ENCODE measurements at regions not wholly inside any gene's neighbourhood (a gene's known extent, or its start where the extent isn't known, plus 50 kb on each side); places are given as distances from the start of the nearest gene placed in this dataset.

DNA sequence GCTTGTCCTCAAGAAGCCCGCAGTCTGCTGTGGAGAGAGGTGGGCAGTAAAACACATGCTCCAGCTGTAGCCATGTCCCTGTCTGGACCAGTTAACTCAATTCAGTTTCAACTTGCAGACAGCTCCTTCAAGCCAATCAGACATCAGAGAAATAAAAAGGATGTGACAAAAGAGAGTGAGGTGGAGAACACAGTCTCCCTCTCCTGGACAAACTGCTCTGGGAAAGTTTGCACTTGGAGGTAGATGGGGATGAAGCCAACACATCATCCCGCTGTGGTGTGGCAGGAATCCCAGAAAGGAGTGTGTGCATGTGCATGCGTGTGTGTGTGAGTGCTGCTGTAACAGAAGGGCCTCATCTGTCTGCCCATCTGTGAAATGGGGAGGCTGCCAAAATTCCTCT lies 358.6 kb upstream of the ASIC2 start:
- DNase-seq: no peak

DNA sequence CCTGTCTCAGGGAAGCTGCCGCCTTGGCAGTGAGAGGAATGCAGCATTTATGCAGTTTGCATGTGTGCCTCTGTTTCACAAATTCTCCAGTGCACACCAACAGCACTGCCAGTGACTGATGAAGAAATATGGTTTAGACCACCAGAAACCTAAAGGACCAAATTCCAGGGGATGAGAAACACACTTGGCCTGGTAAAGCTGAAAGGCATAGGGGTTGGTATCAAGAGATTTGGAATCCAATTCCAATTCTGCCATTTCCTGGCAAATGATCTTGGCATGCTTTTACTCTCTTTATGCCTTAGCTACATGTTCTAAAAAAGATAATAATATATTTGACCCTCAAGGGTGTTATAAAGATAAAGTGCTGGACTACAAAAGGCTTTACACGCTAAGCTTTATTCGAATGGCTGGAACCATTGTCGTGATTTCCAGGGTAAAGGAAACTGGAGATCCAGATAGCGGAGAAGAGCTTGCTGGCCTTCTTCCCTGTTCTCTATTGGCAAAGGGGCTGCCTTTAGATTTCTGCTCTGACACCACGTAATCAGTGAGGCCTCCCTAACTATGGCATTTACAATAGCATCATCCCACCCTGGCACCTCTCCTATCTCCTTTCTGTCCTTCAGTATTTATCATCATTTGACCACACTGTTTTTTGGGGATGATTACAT lies 359.8 kb upstream of the ASIC2 start:
- no peak for DNase-seq

DNA sequence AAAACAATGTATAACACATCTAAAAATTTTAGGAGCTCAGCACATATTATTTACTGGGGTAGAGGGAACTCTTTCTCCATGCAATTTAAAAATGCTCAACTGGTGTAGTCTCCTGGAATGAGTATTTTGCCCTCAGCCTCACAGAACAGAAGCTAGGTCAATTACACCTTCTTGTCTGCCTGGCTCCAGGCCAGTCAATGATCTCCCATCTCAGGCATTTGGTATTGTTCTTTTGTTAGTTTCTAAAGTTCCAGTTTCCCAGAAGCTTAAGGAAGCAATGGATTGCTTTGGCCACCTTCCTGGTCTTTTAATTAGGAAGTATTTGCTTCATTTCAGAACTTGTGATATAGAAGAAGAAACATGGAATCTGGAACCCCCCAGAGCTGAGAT lies 360.3 kb upstream of the ASIC2 start:
- no peak for DNase-seq

DNA sequence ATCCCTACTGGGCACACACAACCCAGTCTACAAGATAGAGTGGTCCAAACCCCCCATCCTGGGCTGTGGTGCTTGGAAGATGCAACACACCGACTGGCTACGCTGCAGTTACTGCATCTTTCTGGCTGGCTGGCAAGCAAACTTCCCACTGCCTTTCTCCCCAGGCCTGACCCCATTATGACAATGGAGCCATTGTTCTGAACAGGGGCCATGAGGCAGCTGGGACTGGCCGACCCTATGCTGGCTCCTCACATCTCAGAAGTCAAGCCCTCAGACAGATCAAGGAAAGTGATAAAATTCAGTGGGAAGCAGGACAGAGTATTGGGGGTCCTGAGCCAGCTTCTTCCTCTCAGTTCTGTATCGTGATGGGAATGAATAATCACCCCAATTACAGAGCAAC lies 364.1 kb upstream of the ASIC2 start:
- DNase-seq: no peak

DNA sequence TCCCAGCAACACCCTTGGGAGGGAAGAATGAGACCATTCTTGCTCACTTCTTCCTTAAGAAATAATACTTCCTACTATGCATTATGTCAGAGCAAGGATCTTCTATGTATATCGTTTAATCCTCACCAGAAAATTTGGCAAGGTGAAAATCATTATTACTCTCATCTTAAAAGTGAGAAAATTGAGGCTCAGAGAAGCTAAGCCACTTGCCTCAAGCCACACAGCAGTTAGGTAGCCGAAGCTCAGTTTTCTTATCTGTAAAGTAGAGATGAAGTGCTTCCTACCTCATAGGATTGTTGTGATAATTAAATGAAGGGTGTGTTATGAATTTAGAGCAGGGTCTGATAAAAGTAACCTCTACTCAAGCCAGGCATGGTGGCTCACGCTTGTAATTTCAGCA lies 368.9 kb upstream of the ASIC2 start:
- no peak for DNase-seq

DNA sequence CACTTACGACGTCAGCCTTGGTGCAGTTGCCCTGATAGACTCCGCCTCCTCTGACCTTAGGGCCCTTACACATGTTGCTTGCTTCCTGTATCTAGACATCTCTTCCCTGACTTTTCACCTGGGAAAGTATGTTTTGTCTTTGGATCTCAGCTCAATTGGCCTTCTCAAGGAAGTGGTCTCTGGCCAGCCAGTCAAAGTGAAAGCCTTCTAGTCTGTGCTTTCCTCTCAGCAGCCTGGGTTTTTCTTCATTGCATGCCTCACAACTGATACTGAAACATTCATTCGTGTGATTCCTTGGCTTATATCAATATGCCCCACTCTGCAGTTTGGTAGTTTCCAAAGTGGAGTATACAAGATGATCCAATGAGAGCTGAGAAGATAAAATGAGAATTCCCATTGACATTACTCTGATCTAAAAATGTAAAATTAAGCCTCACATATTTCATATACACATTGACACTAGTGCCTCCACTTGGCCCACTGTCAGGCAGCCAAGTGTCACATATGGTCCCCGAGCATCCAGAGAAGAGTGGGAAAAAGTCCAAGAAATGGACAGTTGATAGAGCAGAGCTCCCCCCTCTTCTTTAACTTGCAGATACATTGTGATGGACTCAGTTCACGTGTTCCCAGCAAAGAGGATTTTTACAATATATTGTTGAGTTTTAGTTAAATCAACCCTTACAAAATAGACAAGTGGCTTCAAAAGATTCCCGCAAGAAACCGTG lies 371.2 kb upstream of the ASIC2 start:
- DNase-seq: no peak

DNA sequence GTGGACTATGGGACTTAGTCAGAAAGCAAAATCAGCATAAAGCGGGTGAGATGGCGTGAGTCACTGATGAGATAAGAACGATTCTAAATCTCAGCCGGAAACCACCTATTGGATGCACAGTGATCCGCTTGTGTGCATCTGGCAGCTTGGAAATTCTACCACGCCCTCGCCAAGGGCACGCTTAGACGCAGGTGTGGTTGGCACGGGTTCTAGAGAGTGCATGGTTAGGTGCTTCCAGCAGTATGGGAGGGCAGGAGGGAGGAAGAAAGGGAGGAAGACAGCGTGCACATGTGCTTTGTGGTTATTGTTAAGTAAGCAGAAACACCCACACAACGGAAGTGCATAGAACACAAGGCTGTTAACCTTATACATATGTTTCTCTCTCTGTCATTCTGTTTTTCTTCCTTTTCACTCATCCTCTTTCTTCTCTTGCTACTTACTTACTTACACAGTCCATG lies 374.0 kb upstream of the ASIC2 start:
- DNase-seq: no peak

DNA sequence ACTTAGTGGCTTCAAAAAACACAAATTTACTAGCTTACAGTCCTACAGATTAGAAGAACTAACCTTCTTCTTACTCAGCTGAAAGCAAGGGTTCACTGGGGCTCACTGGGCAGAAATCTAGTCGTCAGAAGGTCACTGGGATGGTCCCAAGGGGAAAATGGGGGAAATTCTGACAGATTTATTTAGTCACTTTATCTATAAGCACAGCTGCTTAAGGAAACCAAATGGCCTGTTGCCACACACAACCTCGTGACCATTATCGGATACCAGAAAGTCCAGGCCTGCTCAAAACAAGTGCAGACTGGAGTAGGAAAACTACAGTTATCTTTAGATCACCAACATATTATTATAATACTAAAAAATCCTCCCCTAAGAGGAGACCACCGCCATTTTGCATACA lies 374.6 kb upstream of the ASIC2 start:
- DNase-seq: no peak

DNA sequence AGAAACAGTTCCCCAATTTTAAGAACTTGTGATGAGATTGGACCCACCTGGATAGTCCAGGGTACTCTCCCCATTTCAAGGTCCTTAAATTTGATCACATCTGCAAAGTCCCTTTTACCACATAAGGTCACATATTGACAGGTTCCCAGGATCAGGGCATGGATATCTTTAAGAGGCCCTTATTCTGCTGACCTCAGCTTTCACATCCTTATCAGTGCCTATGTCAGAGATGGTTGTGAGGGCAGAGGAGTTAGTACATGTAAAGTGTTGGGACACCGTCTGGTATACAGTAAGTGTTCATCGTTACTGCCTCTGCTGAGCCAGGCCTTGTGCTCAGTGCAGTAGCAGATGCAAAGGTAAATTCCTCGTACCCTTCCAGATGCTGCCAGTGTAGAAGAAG lies 375.4 kb upstream of the ASIC2 start:
- no peak for DNase-seq

DNA sequence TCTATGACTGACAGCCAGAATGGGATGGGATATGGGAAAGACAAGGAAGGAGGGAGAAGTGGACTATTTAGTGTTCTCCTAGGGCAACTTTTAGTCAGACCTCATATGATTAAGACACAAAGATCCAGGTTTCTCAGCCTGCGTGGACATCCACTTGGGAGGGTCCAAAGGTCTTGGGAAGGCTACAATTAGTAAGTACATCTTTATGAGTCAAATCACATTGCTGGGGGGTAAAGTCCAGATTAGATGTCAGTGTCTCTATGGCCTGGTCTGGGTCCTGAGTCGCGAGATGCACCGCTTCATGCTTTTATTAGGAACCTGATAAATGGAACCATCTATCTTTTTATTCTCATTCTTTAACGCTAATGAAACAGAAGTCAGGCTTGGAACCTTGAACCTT lies 378.4 kb upstream of the ASIC2 start:
- DNase-seq: no peak

DNA sequence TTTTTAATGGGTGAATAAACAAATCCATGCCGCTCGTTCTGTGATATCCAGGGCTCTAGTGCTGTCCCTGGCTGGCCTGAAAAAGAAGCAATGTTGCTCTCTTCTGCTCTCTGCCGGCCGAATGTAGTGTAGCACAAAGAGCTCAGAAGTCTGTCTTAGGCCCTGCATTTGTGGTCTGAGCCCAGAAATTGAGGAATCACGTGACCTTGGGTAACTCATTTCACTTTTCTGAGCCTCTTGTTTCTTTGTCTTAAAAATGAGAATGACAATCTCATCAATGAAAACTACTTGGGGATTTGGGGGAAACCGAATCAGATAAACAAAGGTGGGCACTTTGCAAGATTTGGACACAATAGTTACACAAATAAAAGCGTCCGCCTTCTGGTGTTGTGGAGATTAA lies 381.6 kb upstream of the ASIC2 start:
- DNase-seq: no peak

DNA sequence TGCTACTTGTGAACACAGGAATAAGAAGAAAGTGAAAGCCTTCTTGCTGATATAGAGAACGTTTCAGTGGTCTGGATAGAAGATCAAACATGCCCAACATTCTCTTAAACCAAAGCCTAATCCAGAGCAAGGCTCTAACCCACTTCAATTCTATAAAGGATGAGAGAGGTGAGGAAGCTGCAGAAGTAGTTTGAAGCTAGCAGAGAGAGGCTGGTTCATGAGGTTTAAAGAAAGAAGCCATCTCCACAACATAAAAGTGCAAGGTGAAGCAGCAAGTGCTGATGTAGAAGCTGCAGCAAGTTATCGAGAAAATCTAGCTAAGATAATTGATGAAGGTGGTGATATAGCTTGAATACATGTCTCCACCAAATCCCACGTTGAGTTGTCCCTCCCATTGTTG lies 383.3 kb upstream of the ASIC2 start:
- DNase-seq: no peak

DNA sequence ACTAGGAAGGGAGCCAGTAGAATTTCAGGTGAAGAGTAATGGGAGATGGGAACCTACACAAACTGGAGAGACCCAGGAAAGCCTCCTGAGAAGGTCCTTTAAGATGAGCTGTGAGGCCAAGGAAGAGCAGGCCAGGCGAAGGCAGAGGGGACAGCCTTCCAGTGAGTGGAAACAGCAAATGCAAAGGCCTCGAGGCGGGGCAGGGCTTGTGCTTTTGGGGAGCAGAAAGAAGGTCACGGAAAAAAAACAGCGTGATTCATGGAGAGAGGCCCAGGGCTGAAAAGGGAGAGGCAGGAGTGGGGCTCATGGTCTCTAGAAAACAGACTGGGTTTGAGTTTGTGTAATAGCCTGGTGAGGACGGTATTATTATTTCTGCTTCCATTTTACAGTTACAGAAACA lies 386.5 kb upstream of the ASIC2 start:
- DNase-seq: no peak

DNA sequence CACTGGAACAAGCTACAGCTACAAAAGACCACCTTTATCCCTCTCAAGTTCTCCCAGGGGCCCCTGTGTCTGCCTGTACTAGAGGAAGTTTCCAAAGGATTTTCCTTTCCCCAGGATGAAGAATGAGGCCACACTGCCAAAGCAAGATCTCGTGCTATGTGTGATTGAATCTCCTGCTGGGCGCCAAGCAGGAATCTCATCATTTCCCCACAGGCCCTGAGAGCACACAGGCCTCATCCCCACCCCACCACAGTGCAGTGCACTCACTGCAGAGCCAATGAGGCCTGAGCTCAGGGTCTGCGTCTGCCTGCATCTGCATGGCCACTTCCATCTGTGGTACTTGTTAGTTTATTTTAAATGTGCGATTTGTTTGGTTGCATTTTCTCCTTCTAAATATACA lies 387.4 kb upstream of the ASIC2 start:
- DNase-seq: no peak

DNA sequence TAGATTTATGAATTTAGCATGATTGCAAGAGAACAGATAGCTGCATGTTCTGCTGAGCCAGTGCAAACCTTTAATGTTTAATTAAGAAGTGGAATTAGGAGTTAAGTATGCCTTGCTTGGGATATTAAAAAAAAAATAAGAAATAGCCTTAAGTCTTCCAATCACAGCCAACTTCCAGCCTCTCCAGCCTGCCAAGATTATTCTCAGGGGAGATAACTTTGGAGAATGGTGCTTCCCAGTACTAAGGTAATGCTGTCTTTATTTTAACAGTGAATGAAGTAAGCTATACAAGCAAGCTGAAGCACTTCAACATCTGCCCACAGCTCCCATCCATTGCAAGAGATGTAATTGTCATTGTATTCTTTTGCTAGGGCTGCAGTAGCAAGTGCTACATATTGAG lies 389.5 kb upstream of the ASIC2 start:
- DNase-seq: no peak

DNA sequence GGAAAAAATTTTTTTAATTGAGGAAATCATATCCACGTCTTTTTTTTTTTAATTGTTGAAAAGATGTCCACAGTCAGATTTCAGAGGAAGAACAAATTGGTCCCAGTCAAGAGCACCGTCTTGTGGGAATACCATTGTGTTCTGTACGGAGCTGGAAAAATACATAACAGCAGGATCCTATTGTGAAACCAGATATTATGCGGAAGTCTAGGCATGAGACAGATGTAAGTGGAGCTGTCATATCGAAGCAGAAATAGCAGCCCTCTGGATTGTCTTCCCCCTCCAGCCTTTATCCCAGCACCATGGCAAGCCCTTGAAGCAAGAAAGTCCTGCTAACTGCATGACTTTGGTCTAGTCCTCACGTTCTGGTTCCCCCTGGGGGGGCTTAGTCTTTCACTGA lies 391.6 kb upstream of the ASIC2 start:
- DNase-seq: no peak

DNA sequence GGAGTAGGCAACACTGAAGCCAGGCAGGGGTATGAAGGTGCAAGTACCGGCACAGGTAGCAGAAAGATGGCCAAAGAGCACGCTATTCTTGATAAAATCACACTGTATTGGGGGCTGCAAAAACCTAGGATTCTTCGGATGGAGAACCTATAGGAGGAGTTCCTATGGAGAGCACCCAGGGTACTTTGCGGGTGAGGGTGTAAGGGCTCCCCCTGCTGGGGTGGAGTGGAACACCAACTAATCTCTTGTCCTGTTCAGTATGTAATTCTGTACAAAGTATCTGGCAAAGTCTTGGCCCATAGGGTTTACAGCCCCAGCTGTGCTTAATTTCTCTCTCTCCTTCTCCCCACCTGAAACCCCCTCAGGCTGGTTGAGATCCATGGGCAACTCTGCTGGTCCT lies 393.1 kb upstream of the ASIC2 start:
- no peak for DNase-seq

DNA sequence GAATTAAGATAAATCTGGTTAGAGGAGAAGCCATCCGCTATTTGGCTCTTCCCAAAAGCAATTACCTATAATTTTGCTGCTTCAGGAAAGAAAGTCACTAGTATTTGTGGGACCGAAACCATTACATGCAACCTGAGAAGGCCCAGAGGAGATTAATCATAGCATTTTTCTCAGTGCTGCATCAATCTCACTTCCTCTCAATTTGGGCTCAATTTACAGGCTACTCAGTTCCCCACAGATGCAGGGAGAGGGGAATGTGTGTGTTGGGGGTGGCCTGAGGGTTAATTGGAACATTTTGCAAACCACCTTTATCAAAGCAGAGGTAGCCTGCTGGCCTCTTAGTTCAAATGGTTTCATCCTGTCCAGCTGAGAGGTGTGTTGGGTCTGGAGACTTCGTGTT lies 394.7 kb upstream of the ASIC2 start:
- DNase-seq: no peak

DNA sequence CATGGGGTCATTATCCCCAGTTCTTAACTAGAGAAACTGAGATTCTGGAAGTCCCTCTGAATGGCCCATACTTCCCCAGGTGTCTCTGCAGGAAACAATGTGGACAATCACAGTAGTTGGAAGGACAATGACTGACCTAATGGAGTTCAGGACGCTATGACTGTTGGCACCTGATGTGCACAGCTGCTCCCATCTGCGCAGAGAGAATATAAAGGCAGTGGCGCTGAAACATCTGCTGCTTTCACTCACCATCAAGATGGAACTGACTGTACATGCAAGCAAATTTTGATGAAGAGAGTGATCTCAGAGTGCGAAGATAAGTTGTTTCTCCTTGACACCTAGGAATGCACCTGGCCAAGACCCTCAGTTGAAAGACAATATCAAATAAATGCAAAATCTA lies 395.7 kb upstream of the ASIC2 start:
- no peak for DNase-seq

DNA sequence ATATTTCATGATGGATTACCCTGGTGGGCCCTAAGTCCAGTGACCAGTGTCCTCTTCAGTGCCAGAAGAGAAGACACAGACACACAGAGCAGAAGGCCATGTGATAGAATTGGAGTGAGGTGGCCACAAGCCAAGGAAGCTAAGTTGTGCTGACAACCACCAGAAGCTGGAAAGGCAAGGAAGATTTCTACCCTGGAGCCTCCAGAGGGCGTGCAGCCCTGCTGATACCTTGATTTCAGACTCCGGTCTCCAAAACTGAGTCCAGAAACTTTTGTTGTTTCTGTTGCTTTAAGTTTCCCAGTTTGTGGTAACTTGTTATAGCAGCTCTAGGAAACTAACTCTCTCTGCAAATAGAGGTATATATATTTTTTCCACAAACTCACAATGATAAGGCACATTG lies 396.6 kb upstream of the ASIC2 start:
- DNase-seq: no peak

DNA sequence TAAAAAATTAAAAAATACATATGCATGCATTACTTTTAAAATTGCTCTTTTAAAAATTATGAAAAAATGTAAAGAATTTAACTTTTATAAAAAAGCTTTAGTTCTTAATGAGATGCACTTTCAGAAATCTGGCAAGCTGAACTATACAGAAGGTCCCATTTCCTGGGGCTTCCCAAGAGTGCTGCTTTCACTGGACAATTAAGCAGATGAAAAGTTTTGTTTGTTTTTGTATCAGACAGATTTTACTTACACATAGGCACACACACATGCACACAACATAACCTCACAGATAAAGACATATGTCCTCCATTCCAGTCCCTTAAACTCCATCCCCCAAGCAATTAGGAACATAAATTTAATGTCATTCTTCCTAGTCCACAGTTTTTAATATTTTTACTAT lies 402.3 kb upstream of the ASIC2 start:
- no peak for DNase-seq

DNA sequence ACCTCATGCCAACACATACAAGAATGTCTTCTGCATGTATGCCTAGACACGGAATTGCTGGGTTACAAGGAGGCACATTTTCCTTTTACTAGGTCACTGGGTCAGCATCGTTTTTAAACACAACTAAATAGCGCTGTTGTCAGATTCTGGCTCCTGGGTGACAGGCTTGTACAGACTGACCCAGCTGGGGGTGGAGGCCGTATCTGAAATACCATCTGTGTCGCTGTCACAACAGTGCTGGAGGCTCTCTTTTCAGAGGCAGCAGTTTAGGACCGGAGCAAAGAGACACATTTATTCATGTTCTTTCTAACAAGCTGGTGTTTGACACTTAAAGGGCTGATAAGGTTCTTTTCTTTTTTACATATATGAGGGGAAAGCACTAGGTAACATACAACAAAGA lies 403.0 kb upstream of the ASIC2 start:
- no peak for DNase-seq

DNA sequence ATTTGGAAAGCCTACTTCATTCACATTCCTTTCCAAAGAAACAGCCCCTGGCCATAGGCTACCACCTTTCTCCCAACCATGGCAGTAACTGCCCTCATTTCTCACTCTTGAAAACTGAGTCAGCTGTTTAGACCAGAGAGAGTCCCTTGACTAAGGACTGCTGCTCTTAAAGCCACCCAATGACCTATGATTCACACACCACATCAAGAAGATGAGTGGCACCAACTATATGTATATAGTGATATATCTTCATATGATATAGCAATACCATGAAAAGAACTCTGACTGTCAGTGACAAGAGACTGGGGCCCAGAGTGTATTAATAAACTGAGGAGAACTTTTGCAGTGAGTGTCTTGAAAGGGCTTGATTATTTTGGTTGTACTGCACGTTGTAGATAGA lies 404.5 kb upstream of the ASIC2 start:
- no peak for DNase-seq

DNA sequence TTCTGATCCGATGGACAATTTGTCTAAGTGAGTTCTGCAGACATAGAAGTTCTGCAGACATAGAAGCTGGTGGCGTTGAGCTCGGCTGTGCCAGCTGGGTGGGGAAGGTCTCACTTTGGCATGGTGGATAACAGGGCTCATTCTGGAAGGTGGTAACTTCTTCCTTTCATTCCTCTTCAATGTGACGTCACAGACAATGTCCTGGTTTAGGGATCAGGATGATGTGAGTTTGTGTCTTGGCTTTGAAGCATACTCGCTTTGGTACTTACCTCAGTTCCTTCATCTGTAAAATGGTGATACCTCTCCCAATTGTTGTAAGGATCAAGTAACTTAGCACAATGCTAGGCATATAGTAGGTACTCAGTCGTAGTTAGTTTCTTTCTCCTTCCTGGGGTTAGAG lies 408.8 kb upstream of the ASIC2 start:
- no peak for DNase-seq

DNA sequence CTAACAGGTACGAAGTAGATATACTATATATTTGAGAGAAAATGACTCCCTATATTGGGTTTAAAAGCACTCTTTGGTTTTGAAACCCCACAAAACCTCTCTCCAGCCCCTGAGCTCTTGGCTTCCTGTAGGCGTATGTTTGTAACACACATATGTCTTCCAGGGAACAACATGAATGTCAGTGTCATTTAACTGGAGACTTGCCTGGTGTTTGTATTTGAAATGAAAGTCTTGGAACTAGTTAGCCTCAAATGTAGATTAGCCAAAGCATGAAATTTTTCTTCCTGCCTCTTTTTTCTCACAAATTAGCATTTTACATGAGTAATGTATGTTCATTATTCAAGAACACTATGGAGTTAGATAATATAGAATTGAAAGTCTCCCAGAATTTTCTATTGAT lies 411.8 kb upstream of the ASIC2 start:
- no peak for DNase-seq
